ENCODE measurements at regions not wholly inside any gene's neighbourhood (a gene's known extent, or its start where the extent isn't known, plus 50 kb on each side); places are given as distances from the start of the nearest gene placed in this dataset.

DNA sequence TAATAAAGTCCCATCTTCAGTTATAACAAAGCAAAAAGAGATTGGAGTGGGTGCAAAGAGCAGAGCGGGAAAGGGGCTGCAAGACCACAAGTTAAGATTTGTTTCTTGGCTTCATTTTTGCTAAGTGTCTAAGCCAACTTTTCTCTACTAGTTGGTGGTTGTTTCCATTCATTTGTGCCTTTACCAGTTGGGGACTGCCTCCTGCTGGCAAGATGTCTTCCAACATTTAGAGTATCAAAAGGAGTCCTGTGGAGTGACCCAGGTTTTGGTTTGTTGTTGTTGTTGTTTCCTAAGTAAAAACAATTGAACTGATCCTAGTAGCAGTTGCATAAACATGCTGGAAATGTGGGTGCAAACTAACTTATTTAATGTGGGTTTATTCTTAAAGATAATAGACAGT lies 121.1 kb downstream of the SPATA18 start:
- Histone ChIP-seq H4K20me1 (ENCODE audit: insufficient read depth) (no peaks in the 10 kb centered on the region), H3K27ac (no peak overlapping the region), H3K4me2 (no peak overlapping the region), H3K4me3 (no peak overlapping the region), H3F3A (ENCODE audit: insufficient read depth, low read depth) (no peaks in the 10 kb centered on the region), H3K4me1 (replicated peaks; ENCODE audit: insufficient read depth) (no peaks in the 10 kb centered on the region), H3K36me3 (ENCODE audit: low read depth) (no peaks in the 10 kb centered on the region), H3K27me3 (ENCODE audit: insufficient read depth, low read depth) (no peaks in the 10 kb centered on the region), H2AFZ (no peak overlapping the region), H3K79me2 (ENCODE audit: low read depth) (no peaks in the 10 kb centered on the region), H3K9me2 (ENCODE audit: insufficient read depth) (no peaks in the 10 kb centered on the region), H3K9me3 (ENCODE audit: insufficient read depth, low read depth) (no peaks in the 10 kb centered on the region)
- ChIA-PET POLR2A (ENCODE audit: unreplicated experiment) (no interaction called here), CTCF (no interaction called here)
- DNase-seq = no peak
- no TSS peak for BruUV-seq (replicated peaks)
- TF ChIP-seq, protein P1, sequence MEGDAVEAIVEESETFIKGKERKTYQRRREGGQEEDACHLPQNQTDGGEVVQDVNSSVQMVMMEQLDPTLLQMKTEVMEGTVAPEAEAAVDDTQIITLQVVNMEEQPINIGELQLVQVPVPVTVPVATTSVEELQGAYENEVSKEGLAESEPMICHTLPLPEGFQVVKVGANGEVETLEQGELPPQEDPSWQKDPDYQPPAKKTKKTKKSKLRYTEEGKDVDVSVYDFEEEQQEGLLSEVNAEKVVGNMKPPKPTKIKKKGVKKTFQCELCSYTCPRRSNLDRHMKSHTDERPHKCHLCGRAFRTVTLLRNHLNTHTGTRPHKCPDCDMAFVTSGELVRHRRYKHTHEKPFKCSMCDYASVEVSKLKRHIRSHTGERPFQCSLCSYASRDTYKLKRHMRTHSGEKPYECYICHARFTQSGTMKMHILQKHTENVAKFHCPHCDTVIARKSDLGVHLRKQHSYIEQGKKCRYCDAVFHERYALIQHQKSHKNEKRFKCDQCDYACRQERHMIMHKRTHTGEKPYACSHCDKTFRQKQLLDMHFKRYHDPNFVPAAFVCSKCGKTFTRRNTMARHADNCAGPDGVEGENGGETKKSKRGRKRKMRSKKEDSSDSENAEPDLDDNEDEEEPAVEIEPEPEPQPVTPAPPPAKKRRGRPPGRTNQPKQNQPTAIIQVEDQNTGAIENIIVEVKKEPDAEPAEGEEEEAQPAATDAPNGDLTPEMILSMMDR (conservative IDR thresholded peaks at IDR 0.05) = no peak
- TF ChIP-seq EZH2 (IDR thresholded peaks at IDR 0.05; ENCODE audit: low read depth) = no peak
- intact Hi-C loops (cut with micrococcal nuclease; ENCODE audit: unreplicated experiment) = no loop called here

DNA sequence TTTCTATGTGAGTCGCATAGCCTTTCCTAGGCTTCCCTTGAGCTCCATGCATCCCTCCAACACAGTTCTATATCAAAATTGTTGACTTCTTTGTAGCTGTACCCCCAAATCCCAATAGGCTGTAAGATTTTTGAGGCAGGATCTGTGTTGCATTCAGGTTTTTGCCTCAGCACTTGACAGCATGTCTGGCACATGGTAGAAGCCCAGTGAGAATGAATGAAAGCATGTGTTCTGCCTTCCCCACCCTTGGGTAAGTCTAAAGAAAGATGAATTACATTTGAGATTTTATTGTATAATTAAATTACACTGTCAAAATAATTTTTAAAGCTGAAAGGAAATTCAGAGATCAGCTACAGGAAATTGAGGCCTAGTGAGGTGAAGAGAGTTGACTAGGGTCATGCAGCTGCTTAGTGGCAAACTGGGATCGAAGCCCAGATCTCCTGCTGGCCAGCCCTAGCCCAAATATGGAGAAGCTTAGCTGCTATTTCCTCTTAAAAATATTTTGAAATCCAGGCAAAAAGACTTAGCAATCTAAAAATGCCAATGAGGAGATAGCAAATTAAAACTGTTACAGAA lies 122.5 kb downstream of the SPATA18 start:
- Histone ChIP-seq H3K9me3 (ENCODE audit: insufficient read depth, low read depth) (no peaks in the 10 kb centered on the region), H3K9me2 (ENCODE audit: insufficient read depth) (no peaks in the 10 kb centered on the region), H3K4me2 (no peak overlapping the region), H3K79me2 (ENCODE audit: low read depth) (no peaks in the 10 kb centered on the region), H3F3A (ENCODE audit: insufficient read depth, low read depth) (no peaks in the 10 kb centered on the region), H3K4me3 (no peak overlapping the region), H2AFZ (no peak overlapping the region), H3K4me1 (replicated peaks; ENCODE audit: insufficient read depth) (no peaks in the 10 kb centered on the region), H3K36me3 (ENCODE audit: low read depth) (no peaks in the 10 kb centered on the region), H4K20me1 (ENCODE audit: insufficient read depth) (no peaks in the 10 kb centered on the region), H3K27ac (no peak overlapping the region), H3K27me3 (ENCODE audit: insufficient read depth, low read depth) (no peaks in the 10 kb centered on the region)
- no peak for DNase-seq
- intact Hi-C loops (cut with micrococcal nuclease; ENCODE audit: unreplicated experiment) = no loop called here
- POLR2A ChIA-PET (ENCODE audit: unreplicated experiment) = no interaction called here
- BruUV-seq (replicated peaks) = no TSS peak
- TF ChIP-seq EZH2 (IDR thresholded peaks at IDR 0.05; ENCODE audit: low read depth) = no peak
- TF ChIP-seq, protein P1 (conservative IDR thresholded peaks at IDR 0.05) = no peak
- CTCF ChIA-PET = no interaction called here

DNA sequence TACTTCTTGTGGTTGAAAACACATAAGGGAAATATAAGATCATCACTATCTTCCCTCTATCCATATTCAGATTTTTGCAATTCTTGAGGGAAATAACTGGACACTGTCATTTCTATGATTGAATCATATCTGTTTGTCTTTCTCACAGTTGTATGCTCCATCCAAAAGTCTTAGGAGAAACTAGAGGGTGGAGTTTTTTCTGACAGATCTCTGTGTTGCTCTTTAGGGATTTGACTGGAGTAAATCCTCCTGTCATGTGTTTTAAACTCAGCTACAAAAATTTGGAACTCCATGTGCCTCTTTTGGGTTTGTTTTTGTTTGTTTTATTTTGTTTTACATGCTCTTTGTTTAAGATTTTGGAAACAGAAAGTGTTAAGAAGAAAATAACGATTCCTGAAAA lies 136.5 kb downstream of the SPATA18 start:
- no peak overlapping the region for H3K27ac ChIP-seq
- POLR2A ChIA-PET (ENCODE audit: unreplicated experiment) = no interaction called here
- no peaks in the 10 kb centered on the region for H3F3A ChIP-seq (ENCODE audit: insufficient read depth, low read depth)
- CTCF ChIA-PET = no interaction called here
- TF ChIP-seq, protein P1 (conservative IDR thresholded peaks at IDR 0.05) = no peak
- no peak for TF ChIP-seq EZH2 (IDR thresholded peaks at IDR 0.05; ENCODE audit: low read depth)
- no peaks in the 10 kb centered on the region for H3K9me2 ChIP-seq (ENCODE audit: insufficient read depth)
- no peaks in the 10 kb centered on the region for H3K4me1 ChIP-seq (replicated peaks; ENCODE audit: insufficient read depth)
- intact Hi-C loops (cut with micrococcal nuclease; ENCODE audit: unreplicated experiment) = no loop called here
- no peaks in the 10 kb centered on the region for H3K79me2 ChIP-seq (ENCODE audit: low read depth)
- no peaks in the 10 kb centered on the region for H3K27me3 ChIP-seq (ENCODE audit: insufficient read depth, low read depth)
- no TSS peak for BruUV-seq (replicated peaks)
- no peaks in the 10 kb centered on the region for H3K9me3 ChIP-seq (ENCODE audit: insufficient read depth, low read depth)
- no peak overlapping the region for H3K4me2 ChIP-seq
- no peak overlapping the region for H3K4me3 ChIP-seq
- H4K20me1 ChIP-seq (ENCODE audit: insufficient read depth) = no peaks in the 10 kb centered on the region
- H2AFZ ChIP-seq = no peak overlapping the region
- no peaks in the 10 kb centered on the region for H3K36me3 ChIP-seq (ENCODE audit: low read depth)
- DNase-seq = no peak

All from PC-9 (cell line).